NCI-H510A (cell line): ENCODE measurements at regions not wholly inside any gene's neighbourhood (a gene's known extent, or its start where the extent isn't known, plus 50 kb on each side); places are given as distances from the start of the nearest gene placed in this dataset.
"Not testable (repeated sequence)": the region's sequence is repeated elsewhere in the genome, so short reads cannot be mapped to it uniquely, and the experiment has no call there.

Experiments
- DNase-seq: peaks from one replicate; lab custom pipeline; 2025; lab: John Stamatoyannopoulos, UW

DNA sequence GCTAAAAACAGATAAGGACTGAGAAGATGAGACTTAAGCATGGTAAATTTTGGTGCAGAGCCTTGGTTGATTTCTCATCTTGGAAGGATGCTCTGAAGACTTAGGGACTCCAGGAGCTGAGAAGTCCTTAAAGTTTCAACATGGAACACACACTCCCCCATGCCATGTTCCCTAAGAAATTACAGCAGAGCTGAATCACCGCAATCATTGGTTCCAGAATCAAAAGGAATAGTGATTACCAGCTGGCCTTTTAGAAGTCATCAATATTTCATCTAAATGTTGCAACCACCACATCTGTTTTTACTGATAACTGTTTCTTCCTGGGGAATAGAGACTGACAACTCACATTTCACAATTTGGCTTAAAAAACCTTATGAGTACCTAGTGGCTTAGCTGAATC lies 229.3 kb downstream of the MINAR1 start:
- no peak for DNase-seq

DNA sequence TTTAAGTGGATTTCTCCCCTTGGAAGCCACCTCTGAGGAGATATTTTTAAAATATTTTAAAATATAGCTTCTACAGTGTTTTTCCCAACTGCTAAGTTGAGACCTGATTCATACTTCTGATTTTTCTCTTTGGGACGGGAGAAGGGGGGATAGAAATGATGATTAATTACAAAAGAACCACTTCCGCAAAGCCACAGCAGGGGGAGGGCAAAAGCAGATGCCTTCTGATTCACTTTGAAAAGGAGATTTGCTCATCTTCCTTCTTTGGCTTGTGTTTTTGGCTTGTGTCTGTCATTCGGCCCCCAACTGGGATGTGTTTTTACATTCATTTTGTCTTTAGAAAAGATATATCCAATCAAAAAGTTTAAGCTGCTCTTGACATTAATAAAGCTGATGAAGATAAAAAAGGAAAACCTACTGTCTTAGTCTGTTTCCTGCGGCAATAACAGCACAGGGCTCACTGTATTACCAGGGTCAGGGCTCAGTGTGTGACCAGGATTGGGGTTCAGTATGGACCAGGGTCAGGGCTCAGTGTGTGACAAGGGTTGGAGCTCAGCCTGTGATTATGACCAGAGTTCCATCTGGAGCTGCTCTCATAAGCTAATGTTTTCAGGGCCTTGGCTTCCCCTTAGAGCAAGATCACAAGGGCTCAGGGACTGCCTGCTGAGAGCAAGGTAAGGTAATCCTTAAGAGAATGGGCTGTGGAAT lies 223.2 kb downstream of the MTHFS start:
- DNase-seq = no peak

DNA sequence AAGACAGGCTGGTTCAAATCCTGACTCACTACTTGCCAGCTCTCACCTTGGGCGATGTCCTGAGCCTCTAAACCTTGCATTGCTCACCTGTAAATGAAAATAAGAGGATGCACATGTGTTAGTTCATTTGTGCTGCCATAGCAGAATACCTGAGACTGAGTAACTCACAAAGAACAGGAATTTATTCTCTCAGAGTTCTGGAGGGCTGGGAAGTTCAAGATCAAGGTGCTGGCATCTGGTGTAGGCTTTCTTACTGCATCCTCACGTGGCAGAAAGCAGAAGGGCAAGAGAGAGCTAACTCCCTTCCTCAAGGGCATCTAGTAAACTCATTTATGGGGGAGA lies 222.7 kb downstream of the MTHFS start:
- no peak for DNase-seq

DNA sequence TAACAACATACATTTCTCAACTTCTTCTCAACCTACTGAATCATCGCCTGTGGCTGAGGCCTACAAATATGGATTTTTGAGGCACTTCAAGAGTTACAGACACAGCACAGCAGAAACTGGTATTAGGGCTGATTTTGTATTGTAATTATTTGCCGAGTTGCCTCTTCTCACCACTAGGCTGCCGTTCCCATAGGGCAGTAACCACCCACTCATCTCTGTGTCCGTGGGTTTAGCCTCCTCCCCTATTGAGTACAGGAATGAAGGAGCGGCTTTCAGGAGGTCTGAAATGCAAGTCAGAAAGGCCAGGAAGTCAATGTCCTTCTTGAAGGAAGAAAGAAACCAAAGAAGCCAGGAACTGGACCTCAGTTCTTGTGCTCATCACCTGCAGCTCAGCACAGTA lies 220.8 kb downstream of the MTHFS start:
- no peak for DNase-seq

DNA sequence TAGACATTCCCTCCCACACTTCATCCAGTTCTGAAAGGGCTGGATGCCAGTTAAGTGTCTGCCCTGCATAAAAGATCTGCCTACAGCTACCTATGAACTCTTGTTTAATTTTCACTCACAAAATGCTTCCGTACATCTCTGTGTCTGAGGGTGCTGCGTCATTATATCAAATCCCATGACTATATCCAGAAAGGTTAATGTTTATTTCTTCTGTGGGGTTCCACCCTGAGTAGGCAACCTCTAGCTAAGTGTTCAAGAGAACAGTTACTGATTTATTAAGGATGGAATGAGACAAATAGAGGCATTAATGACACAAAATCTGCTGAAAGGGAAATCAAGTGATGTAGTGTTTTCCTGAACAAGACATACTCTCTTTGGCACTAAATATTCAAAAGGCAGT lies 220.2 kb downstream of the MTHFS start:
- no peak for DNase-seq

DNA sequence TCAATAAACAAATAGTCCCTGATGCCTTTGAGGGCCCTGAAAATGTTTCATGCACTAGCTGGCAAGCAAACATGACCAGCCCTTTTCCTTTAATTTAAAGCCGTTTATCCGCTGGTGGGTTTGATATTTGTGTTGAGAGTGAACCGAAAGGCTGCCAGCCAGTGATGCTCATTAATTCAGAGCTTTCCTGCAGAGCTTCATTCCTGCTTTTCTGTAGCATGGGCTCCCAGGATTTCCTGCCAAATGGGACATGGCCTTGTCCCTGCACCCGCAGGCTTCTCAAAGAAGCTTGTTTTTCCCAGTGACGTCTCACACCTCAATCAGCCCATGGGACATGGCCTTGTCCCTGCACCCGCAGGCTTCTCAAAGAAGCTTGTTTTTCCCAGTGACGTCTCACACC lies 219.6 kb downstream of the MTHFS start:
- DNase-seq = no peak

DNA sequence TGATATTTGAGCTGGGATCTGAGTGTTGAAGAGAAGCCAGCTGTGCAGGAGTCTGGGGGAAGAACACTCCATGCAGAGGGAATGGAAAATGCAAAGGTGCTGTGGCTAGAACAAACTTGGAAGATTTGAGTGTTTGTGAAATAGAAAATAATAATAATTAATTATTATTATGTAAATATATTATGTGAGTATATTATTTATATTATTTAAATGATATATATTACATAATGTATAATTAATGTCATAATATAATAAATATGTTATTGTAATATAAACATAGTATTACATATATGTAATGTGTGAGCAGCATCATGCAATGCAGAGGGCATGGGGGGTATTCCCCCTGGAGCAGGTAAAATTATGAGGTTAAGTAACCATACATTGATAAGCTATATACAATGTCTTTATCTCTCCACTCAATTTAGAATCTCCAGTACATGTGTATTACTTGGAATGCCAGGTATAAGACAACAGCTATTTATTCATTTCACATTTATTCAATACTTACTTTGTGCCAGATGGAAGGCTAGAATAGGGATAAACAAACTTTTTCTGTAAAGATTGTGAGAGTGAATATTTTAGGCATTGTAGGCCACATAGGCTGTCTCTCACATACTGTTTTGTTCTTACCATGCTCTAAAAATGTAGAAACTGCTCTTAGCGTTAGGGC lies 218.6 kb downstream of the MTHFS start:
- no peak for DNase-seq

DNA sequence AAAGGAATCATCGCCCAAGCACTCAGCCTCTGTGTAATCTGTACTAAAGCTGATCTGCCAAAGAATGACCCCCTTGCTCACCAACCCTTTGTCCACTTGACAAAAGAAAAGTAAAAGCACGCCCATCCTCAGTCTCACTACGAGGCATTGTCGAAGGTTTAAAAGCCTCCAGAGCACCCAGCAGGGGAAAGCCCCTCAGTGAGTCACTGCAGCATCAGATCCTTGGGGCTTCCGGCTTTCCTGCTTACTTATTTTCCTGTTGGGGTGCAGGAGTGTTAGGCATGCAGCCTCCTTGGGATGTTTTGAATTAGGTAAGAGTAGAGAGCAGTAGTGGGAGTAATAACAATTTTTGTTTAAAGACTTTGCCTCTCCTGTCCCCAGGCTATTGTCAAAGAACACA lies 216.1 kb downstream of the MTHFS start:
- no peak for DNase-seq

DNA sequence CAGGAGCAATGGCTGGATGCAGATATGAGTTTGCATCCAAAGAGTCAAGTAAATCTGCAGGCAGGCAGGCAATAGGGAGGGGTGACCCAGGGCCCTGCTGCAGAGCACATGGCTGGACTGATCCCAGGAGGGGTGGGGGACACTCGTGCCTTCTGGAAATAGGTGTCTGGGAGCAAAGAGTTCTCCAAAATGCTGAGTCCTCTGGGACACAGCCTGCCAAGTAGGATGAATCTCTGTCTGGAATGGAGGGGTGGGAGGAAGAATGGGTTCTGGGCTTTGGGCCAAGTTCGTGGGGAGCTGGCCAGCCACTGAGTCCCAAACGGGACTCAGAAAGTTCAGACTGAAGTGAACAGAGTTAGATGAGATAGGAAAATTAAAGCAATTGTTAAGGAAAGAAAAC lies 214.5 kb downstream of the MTHFS start:
- no peak for DNase-seq

DNA sequence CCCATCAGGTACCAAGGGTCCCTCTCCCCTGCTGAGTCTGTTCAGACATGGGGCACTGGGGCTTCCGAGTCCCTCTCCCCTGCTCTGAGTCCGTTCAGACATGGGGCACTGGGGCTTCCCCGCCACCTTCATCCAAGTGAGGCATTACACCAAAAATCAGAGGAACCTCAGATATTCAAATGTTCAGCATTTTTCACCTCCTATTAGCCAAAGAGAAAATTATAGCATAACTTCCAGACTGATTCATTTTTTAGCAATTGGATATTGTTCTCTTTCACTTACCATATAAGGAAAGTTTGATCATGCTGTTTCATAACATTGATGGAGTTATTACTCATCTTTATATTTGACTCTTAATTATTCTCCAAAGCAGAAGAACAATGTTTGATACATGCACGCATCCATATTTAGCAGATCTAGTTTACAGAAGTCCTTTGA lies 213.9 kb downstream of the MTHFS start:
- DNase-seq = no peak

DNA sequence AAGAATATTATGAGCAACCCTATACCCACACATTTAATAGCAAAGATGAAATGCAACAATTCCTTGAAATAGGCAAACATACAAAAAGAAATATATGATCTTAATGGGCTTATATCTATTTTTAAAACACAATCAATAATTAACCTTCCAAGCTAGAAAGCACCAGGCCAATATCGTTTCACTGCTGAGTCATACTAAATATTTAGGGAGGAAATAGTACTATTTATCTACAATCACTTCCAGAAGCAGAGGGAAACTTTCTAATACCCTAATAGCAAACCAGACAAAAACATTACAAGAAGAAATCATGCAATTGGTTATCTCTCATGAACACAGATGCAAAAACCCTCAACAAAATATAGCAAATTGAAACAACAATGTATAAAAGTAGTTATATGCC lies 207.8 kb downstream of the MTHFS start:
- no peak for DNase-seq

DNA sequence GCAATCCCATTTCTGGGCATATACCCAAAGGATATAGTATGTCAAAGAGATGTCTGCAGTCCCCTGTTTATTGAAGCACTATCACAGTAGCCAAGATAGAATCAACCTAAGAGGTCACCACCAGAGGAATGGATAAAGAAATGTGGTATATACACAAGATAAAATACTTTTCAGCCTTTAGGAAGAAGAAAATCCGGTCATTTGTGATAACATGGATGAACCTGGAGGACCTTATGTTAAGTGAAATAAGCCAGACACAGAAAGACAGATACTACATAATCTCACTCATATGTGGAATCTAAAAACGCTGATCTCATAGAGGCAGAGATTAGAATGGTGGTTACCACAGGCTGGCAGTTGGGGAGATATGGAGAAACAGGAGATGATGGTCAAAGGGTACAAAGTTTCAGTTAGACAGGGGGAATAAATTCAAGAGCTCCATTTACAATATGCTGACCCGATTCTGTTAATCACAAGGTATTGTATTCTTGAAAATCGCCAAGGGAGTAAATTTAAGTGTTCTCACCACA lies 195.8 kb downstream of the MTHFS start:
- DNase-seq = no peak

DNA sequence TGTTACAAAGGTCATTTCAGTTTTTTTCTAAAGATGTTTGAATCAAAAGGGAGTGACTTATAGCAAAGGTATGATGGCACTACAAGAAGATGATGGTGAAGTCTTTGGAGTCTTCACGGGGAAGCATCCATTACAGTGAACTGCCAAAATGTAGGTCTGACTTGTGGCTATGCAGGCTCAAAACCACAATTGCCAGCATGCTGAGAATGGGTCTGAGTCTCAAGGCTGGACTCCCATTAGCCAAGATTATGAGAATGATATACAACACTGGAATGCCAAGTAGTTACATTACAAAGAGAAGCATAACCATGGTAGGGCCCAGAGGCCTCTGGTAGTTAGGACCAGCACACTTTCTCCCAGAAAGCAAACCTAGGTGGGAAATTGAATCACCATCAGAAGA lies 194.2 kb downstream of the MTHFS start:
- no peak for DNase-seq

DNA sequence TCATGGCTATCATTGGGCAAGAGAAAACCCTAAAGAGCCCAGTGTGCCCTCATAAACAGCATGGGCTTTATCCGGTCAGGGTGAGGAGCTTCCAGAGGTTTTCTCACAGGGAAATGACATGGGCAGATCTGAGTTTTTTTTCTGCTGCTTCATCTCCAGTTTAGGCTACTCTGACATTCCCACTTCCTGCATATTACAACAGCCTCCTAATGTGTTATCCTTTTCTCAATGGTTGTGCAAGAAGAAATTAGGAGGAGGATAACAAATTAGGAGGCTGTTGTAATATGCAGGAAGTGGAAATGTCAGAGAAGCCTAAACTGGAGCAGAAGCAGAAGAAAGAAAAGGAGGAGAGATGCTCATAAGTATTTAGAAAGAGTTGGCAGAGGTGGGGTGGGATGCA lies 175.6 kb downstream of the MTHFS start:
- no peak for DNase-seq

DNA sequence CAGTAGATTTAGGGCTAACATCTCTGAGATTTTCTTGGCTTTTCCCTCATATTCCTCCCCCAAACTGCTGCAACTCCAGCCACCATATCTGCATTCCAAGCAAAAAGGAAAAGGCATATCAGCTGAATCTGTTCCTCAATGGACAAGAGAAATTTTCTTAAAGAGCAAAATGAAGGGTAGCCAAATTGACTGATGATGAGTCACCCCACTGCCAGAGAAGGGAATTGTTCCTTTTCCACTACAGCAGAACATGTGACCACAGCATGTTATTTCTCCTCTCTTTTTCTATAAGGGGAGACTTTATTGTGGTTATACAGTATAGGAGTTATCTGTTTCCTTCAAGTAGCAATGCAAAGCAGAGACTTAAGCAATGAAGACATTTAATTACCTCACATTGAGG lies 172.5 kb downstream of the MTHFS start:
- DNase-seq = no peak

DNA sequence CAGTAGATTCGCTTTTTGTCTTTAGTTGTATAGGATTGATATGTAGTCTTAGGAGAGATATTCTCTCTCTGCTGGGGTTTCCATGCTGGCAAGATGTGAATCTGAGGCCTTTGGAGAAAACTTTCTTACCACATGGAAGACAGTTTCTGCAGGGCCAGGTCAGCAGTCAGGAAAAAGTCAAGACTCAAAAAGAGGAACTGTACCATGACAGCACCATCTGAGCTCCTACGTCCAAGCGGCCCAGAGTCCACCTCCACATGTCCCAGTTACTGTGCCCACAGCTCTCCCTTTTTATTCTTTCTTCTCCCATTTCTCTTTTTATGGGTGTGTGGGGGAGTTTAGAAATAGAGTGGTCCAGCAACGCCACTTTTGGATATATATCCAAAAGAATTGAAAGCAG lies 172.0 kb downstream of the MTHFS start:
- no peak for DNase-seq

DNA sequence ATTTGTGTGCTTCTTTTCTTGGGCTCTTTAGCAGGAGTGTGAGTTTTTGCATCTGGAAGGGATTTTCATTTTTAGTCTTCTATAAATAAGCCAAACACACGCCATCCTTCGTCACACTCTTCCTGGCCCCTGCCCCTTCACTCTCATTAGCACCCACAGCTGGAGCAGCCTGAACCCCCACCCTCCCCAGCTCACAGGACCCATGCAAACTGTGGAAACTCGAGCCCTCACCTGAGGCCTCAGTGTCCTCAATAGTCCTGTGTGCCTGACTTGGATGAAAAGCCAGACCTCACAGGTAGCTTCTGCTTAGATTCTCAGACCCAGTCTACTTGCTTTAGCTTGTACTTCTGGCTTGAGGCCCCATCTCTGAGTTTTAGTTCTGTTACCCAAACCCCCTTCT lies 167.9 kb downstream of the MTHFS start:
- DNase-seq = no peak

DNA sequence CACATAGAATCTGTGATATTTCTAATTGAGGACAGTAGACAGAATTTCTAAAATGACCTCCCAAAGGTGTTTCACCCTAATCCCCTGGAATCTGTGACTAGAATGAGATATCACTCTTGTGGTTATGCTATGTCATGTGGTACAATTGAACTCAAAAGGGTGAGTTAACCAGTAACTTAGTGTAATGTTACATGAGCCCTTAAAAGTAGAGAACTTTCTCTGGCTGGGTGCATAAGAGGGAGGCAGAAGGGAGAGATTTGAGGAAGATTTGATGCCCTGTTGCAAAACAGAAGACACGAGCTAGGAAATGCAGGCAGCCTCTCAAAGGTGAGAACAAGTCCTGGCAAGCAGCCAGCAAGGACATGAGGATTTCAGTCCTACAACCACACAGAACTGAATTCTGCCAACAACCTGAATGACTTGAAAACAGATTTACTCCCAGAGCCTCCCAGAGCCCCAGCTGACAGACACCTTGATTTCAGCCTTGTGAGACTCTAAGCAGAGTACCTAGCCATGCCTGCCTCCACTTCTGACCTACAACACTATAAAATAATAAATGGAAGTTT lies 160.3 kb downstream of the MTHFS start:
- no peak for DNase-seq

DNA sequence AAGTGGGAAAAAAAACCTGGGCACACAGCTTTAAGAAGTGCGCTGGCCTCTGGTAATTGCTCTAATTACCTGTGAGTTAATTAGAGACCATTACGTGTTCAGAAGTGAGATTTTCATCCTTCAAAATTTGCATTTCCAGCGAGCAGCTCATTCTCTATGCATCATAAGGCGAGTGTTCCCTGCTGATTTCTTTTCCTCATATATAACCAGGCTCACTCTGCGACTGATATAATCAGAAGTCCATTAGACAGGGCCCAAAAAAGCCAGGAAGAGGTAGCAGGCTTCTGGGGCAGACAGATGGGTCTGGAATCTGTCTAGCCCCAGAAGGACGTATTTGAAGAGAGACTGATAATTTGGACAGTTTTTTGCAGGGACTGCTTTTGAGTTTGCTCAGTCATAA lies 158.7 kb downstream of the MTHFS start:
- no peak for DNase-seq

DNA sequence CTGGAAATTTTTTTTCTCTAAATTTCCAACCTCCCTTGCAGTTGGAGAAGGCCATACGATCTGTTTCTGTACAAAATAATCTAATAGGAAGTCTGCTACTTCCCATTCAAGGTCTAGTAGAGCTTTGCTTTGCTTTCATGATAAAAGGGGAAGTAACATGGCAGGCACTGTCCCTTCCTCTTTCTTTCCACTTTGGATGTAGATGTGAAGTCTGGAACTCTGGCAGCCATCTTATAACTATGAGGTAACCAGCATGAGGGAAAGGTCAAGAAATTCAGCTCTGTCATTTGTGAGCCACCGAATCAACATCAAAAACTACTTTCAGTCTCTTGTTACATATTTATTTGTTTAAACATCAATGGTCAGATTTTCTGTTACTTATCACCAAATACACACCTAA lies 156.3 kb downstream of the MTHFS start:
- DNase-seq = no peak

DNA sequence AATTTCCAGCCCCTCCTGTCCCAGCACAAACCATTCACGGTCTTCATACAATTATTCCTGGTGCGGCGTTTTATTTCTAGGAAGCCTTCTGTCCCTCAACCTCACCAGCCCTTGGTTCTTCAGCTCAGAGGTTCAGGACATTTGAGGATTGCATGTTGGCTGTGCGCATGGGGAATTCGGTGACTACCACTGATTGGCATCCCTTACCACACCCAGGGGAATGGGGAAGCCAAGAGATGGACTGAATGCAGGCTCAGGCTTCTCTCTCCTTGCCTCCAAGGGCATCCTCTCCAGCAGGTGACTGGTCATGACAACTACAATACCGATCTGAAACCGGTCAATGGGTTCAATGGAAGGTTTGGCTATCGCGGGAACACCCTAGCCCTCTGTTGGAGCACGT lies 153.8 kb downstream of the MTHFS start:
- no peak for DNase-seq

DNA sequence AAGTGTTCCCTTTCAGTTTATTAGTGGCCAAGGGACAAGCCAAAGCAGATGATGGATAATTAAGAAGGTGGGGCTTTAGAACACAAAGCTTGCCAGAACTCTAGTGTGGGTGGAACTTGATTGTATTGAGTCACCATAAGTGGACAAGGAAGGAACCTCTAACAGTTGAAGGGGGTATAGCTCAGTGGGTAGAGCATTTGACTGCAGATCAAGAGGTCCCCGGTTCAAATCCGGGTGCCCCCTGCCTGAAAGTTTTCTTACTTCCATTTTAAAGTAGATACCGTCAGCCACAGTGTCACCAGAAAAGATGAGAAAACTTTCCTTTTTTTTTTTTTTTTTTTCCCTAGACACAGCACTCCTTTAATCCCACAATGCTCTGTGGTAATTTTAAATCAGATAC lies 152.3 kb downstream of the MTHFS start:
- DNase-seq = not testable (repeated sequence)

DNA sequence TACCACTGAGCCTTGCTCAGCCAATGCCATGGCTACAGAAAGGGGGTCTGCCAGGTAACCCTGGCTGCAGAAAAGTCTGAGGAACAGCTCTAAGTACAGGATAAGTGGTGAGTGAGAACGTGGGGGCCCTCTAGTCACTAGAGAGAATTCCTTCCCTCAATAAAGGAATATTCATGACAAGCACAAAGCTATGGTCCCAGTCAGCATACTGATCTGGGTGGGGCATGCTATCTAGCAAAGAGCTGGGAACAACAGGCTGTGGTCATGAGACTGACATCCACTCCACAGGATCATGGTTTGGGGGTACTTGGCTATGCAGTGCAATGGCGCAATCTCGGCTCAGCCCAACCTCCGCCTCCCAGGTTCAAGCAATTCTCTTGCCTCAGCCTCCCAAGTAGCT lies 140.4 kb downstream of the MTHFS start:
- no peak for DNase-seq

DNA sequence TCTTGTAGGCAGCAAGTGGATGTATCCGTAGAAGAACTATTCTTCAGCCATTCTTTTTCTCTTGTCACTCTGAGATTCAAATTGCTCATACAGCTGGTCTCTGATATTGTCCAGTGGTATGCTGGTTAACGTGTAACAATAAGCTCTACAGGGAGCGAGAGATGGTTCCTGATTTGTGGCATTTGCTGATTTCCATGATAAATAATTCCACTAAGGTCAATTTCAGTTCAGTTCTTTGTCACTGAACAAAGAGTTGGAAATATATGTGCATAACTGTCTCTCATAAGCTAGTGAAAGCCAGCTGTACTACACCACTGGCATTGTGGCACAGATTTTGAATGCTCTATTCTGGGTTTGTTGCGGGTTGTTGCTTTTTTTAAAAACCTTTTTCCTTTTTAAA lies 131.7 kb downstream of the MTHFS start:
- no peak for DNase-seq
